HEK293 (cell line): ENCODE measurements at regions not wholly inside any gene's neighbourhood (a gene's known extent, or its start where the extent isn't known, plus 50 kb on each side); places are given as distances from the start of the nearest gene placed in this dataset.

Experiments used
- CTCF ChIA-PET: fragments of 350-600 bp; formaldehyde crosslinking; extraction: SDS; loops from one replicate; lab custom pipeline; 2021; ENCODE audit warnings: antibody characterized with exemption; lab: Yijun Ruan, JAX
- POLR2A ChIA-PET: fragments of 300-600 bp; formaldehyde crosslinking; extraction: SDS; loops from one replicate; lab custom pipeline; 2020; ENCODE audit warnings: antibody characterized with exemption, inconsistent platforms; lab: Yijun Ruan, JAX
- H3K27ac ChIP-seq: fragments of 200-500 bp; sonication (Bioruptor generic); 2 replicates; pipeline ENCODE4 v1.5.1; 2014; ENCODE audit warnings: low read depth, low read length, control low read depth, inconsistent platforms; ENCODE audit errors: extremely low read depth
- H3K36me3 ChIP-seq, 2 experiments: fragments of 200-500 bp in 1 of 2; sonication (Bioruptor generic) in 1 of 2; 1 replicate in 1 of 2; 2 replicates in 1 of 2; pipeline ENCODE4 v1.5.1; 2014 to 2017; ENCODE audit warnings: inconsistent platforms in 2 of 2, low read length in 2 of 2; ENCODE audit not compliant: control insufficient read depth in 2 of 2, insufficient read depth in 1 of 2
- H3K4me1 ChIP-seq: fragments of 200-500 bp; sonication (Bioruptor generic); 2 replicates; pipeline ENCODE4 v1.5.1; 2014; ENCODE audit warnings: mild to moderate bottlenecking, low read length, inconsistent platforms; ENCODE audit not compliant: control insufficient read depth, insufficient read depth
- H3K4me3 ChIP-seq: 2 replicates; pipeline ENCODE4 v1.5.1; 2011; ENCODE audit warnings: low read depth, mild to moderate bottlenecking, control low read depth, low read length, moderate library complexity
- H3K9me3 ChIP-seq: fragments of 200-500 bp; sonication (Bioruptor generic); 2 replicates; pipeline ENCODE4 v1.5.1; 2014; ENCODE audit warnings: low read depth, low read length, inconsistent platforms; ENCODE audit not compliant: control insufficient read depth, insufficient read depth
- GLIS2 ChIP-seq: fragments of 450-650 bp; formaldehyde crosslinking; IDR thresholded peaks from 2 replicates; pipeline ENCODE4 v1.5.1; 2016; ENCODE audit warnings: missing biosample characterization, missing genetic modification characterization
- SCRT2 ChIP-seq: fragments of 450-650 bp; formaldehyde crosslinking; IDR thresholded peaks from 2 replicates; pipeline ENCODE4 v1.5.1; 2016; ENCODE audit warnings: missing biosample characterization, missing genetic modification characterization
- TCF7L2 ChIP-seq: IDR thresholded peaks from 2 replicates; pipeline ENCODE4 v1.6.1; 2011; ENCODE audit warnings: low read depth, mild to moderate bottlenecking, inconsistent platforms, low read length, moderate library complexity, borderline replicate concordance
- ZBTB17 ChIP-seq: fragments of 450-650 bp; formaldehyde crosslinking; IDR thresholded peaks from 2 replicates; pipeline ENCODE4 v1.5.1; 2016; ENCODE audit warnings: missing biosample characterization, missing genetic modification characterization
- ZBTB26 ChIP-seq: fragments of 450-650 bp; formaldehyde crosslinking; optimal IDR thresholded peaks from 2 replicates; pipeline ENCODE3; 2016; ENCODE audit warnings: missing biosample characterization, mild to moderate bottlenecking, missing genetic modification characterization
- ZBTB49 ChIP-seq: fragments of 450-650 bp; formaldehyde crosslinking; IDR thresholded peaks from 2 replicates; pipeline ENCODE4 v1.5.1; 2016; ENCODE audit warnings: missing biosample characterization, missing genetic modification characterization, low read depth
- ZNF121 ChIP-seq: fragments of 450-650 bp; formaldehyde crosslinking; IDR thresholded peaks from 2 replicates; pipeline ENCODE4 v1.5.1; 2016; ENCODE audit warnings: missing biosample characterization, missing genetic modification characterization
- ZNF146 ChIP-seq: fragments of 450-650 bp; formaldehyde crosslinking; IDR thresholded peaks from 2 replicates; pipeline ENCODE4 v1.5.1; 2016; ENCODE audit warnings: missing biosample characterization, missing genetic modification characterization
- ZNF184 ChIP-seq: fragments of 450-650 bp; IDR thresholded peaks from 2 replicates; pipeline ENCODE4 v1.5.1; 2018; ENCODE audit warnings: missing biosample characterization, mild to moderate bottlenecking, missing genetic modification characterization
- ZNF24 ChIP-seq: fragments of 450-650 bp; formaldehyde crosslinking; IDR thresholded peaks from 2 replicates; pipeline ENCODE4 v1.5.1; 2016; ENCODE audit warnings: missing biosample characterization, missing genetic modification characterization
- ZNF48 ChIP-seq: fragments of 450-650 bp; formaldehyde crosslinking; IDR thresholded peaks from 2 replicates; pipeline ENCODE4 v1.5.1; 2016; ENCODE audit warnings: missing biosample characterization, missing genetic modification characterization
- ZNF521 ChIP-seq: fragments of 450-650 bp; formaldehyde crosslinking; IDR thresholded peaks from 2 replicates; pipeline ENCODE4 v1.5.1; 2017; ENCODE audit warnings: missing biosample characterization, mild to moderate bottlenecking, missing genetic modification characterization
- ZNF530 ChIP-seq: fragments of 450-650 bp; formaldehyde crosslinking; IDR thresholded peaks from 2 replicates; pipeline ENCODE4 v1.5.1; 2016; ENCODE audit warnings: low read depth, missing biosample characterization, missing genetic modification characterization
- ZNF558 ChIP-seq: fragments of 450-650 bp; formaldehyde crosslinking; IDR thresholded peaks from 2 replicates; pipeline ENCODE4 v1.5.1; 2016; ENCODE audit warnings: missing biosample characterization, missing genetic modification characterization
- ZNF580 ChIP-seq: fragments of 450-650 bp; formaldehyde crosslinking; IDR thresholded peaks from 2 replicates; pipeline ENCODE4 v1.5.1; 2016; ENCODE audit warnings: missing biosample characterization, missing genetic modification characterization
- ZNF585B ChIP-seq: fragments of 450-650 bp; formaldehyde crosslinking; IDR thresholded peaks from 2 replicates; pipeline ENCODE4 v1.5.1; 2016; ENCODE audit warnings: missing biosample characterization, missing genetic modification characterization
- ZNF768 ChIP-seq: fragments of 450-650 bp; formaldehyde crosslinking; IDR thresholded peaks from 2 replicates; pipeline ENCODE4 v1.5.1; 2018; ENCODE audit warnings: missing biosample characterization, mild to moderate bottlenecking, missing genetic modification characterization
- ZNF776 ChIP-seq: fragments of 450-650 bp; formaldehyde crosslinking; IDR thresholded peaks from 2 replicates; pipeline ENCODE4 v1.5.0; 2017; ENCODE audit warnings: missing biosample characterization, missing genetic modification characterization, borderline replicate concordance

GRCh38 chr17:12579288-12579687 is 86.4 kb upstream of the MYOCD start:
- H3K4me1 ChIP-seq: peaks cover 9% of the 10 kb centered on the region
- H3K36me3 ChIP-seq: no peaks in the 10 kb centered on the region
- H3K4me3 ChIP-seq: no peak overlapping the region
- H3K9me3 ChIP-seq: no peaks in the 10 kb centered on the region
- TF ChIP-seq ZNF24 (tag by site-specific recombination) (no peak), ZNF558 (tag by site-specific recombination) (no peak), ZBTB17 (no peak), ZNF521 (tag by site-specific recombination) (no peak), ZNF48 (no peak), GLIS2 (no peak), ZNF184 (tag by site-specific recombination) (no peak), ZNF768 (tag by site-specific recombination) (no peak), ZNF121 (no peak), ZNF530 (tag by site-specific recombination) (no peak)
- CTCF ChIA-PET: no interaction called here
- POLR2A ChIA-PET: no interaction called here
- no peak overlapping the region for H3K27ac ChIP-seq

- CTCF ChIA-PET: interaction anchor here (0.6 kb wide), 1 partner anchor 87 kb away, joined by 3 read pairs; no protein-coding TSS in a partner anchor
- peaks cover 9% of the 10 kb centered on the region for H3K4me1 ChIP-seq
- no peaks in the 10 kb centered on the region for H3K9me3 ChIP-seq
- H3K4me3 ChIP-seq: no peak overlapping the region
- H3K27ac ChIP-seq: no peak overlapping the region
- TF ChIP-seq TCF7L2 (peak; percentile 60; the same call in 1 of the 2 replicates), ZNF585B (tag by site-specific recombination) (no peak), ZBTB49 (tag by site-specific recombination) (no peak), ZBTB17 (peak; percentile 78), ZBTB26 (tag by site-specific recombination) (no peak)
- no peaks in the 10 kb centered on the region for H3K36me3 ChIP-seq
- POLR2A ChIA-PET: no interaction called here
Observed at GRCh38 chr17:12580640-12581039, 85.0 kb upstream of the MYOCD start.

GRCh38 chr17:12584727-12585126 is 81.0 kb upstream of the MYOCD start:
- no peaks in the 10 kb centered on the region for H3K36me3 ChIP-seq
- no peaks in the 10 kb centered on the region for H3K9me3 ChIP-seq
- no peak overlapping the region for H3K4me3 ChIP-seq
- peaks cover 9% of the 10 kb centered on the region for H3K4me1 ChIP-seq
- CTCF ChIA-PET: interaction anchor here (0.7 to 1.4 kb wide), 4 partner anchors 13 to 158 kb away, joined by 3 to 5 read pairs (median 4); no protein-coding TSS in a partner anchor
- POLR2A ChIA-PET: no interaction called here
- TF ChIP-seq ZNF580 (tag by site-specific recombination): no peak
- peak; percentile 67 for TF ChIP-seq SCRT2 (tag by site-specific recombination)
- H3K27ac ChIP-seq: no peak overlapping the region

GRCh38 chr17:12588531-12588930 is 77.2 kb upstream of the MYOCD start:
- Histone ChIP-seq H3K4me3 (no peak overlapping the region), H3K36me3 (no peaks in the 10 kb centered on the region), H3K4me1 (peaks cover 7% of the 10 kb centered on the region), H3K9me3 (no peaks in the 10 kb centered on the region), H3K27ac (no peak overlapping the region)
- TF ChIP-seq ZNF776: no peak
- peak; percentile 90 for TF ChIP-seq ZNF146
- ChIA-PET POLR2A (no interaction called here), CTCF (interaction anchor here (1.2 kb wide), 1 partner anchor 43 kb away, joined by 4 read pairs; no protein-coding TSS in a partner anchor)
